A673 (cell line): ENCODE measurements at regions not wholly inside any gene's neighbourhood (a gene's known extent, or its start where the extent isn't known, plus 50 kb on each side); places are given as distances from the start of the nearest gene placed in this dataset.

Source experiments
- CTCF ChIP-seq: fragments of 300-800, 200-600 bp; sonication (generic); conservative IDR thresholded peaks from 2 replicates; pipeline ENCODE4 v1.5.1; 2017; ENCODE audit warnings: low read depth, mild to moderate bottlenecking, antibody characterized with exemption, low read length, moderate library complexity, mixed read lengths
- EZH2 ChIP-seq: fragments of 200-600 bp; sonication (generic); IDR thresholded peaks from 2 replicates; pipeline ENCODE4 v1.6.1; 2017; ENCODE audit warnings: borderline replicate concordance, low read depth, mild to moderate bottlenecking, mixed read lengths, antibody characterized with exemption, low read length; ENCODE audit not compliant: poor library complexity, severe bottlenecking

DNA sequence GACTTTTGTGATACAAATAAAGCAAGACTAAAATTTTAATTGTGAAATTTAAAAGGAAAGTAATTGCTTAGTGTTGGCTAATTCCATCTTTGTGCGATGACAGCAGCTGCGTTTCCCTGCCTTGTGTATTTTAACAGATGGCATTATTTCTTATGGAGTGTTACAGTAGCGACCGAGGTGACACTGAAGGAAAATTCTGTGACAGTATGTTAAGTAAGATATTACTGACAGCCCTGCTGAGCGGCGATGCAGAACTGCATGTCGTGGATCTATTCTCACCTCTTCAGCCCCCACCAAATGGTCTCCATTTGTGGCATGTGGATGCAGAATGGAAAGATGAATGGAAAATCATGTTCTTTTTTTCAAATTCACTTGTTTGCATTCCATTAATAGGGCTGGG, 289.4 kb downstream of the RNF144B start:
- TF ChIP-seq CTCF = no peak
- no peak for TF ChIP-seq EZH2
